Hypothalamus (tissue), 51 donors: ENCODE measurements at regions not wholly inside any gene's neighbourhood (a gene's known extent, or its start where the extent isn't known, plus 50 kb on each side); places are given as distances from the start of the nearest gene placed in this dataset.
"Not testable (repeated sequence)": the region's sequence is repeated elsewhere in the genome, so short reads cannot be mapped to it uniquely, and the experiment has no call there.

ENCODE experiments used
- DNase-seq, 51 donors: peaks; one replicate each; lab custom pipeline; 2025; lab: John Stamatoyannopoulos, UW

GRCh38 chr4:164531336-164531735 is 222.6 kb upstream of the SMIM31 start:
- no peak for DNase-seq

GRCh38 chr4:164536814-164537213 is 217.1 kb upstream of the SMIM31 start:
- DNase-seq, result peak in 6 of 51 donors; percentile 2 to 28 (median 4)

DNA sequence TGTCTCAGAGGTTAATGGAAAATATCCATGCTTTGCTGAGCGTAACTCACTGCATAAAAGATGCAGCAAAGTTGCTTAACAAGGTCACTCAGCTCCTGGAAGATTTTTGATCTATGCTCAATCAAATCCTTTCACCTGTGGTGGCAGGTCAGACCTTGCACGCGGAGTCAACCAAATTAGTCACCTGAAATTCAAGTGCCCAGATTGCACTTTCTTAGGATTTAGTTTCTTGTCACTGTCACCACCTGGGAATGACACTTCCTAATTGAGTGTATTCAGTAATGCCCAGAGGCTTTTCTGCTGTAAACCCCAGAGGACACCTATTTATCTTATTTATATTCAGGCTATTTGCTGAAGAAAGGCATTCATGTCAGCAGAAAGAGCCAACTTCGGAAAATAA is 215.8 kb upstream of the SMIM31 start:
- DNase-seq, result no peak

DNA sequence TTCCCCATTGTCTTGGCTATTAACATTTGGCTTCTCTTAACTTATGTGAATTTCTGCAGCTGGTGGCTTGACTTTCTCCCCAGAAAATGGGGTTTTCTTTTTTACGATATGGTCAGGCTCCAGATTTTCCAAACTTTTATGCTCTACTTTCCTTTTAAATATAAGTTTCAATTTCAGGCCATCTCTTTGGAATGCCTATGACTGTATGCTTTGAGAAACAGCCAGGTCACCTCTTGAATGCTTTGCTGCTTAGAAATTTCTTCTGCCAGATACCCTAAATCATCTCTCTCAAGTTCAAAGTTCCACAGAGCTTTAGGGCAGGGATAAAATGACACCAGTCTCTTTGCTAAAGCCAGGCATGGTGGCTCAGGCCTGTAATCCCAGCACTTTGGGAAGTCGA is 212.9 kb upstream of the SMIM31 start:
- DNase-seq, result no peak

DNA sequence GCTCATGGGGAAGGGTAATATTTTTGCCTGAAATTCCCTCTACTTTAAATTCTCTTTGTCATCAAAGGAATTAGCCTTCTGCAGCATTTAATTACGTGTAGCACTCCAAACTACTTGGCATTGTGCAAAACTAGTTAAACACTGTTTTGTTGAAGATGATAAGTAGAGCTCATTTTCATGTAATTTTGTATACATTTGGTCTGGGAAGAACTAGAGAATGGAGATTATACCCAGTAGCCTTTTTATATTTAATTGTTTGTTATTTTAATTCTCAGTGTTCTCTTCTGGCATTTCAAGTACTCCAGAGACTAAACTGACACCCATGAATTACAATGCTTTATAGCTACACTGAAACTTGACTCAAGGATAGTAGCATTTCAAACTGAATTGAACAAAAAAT is 211.5 kb upstream of the SMIM31 start:
- DNase-seq, result no peak

- DNase-seq, result no peak
These were observed 202.8 kb upstream of the SMIM31 start for GRCh38 chr4:164550989-164551712.

GRCh38 chr4:164551713-164552040 is 202.3 kb upstream of the SMIM31 start:
- no peak for DNase-seq

GRCh38 chr4:164571593-164572390 is 182.1 kb upstream of the SMIM31 start:
- no peak for DNase-seq

GRCh38 chr4:164572877-164573279 is 181.1 kb upstream of the SMIM31 start:
- DNase-seq, result no peak

DNA sequence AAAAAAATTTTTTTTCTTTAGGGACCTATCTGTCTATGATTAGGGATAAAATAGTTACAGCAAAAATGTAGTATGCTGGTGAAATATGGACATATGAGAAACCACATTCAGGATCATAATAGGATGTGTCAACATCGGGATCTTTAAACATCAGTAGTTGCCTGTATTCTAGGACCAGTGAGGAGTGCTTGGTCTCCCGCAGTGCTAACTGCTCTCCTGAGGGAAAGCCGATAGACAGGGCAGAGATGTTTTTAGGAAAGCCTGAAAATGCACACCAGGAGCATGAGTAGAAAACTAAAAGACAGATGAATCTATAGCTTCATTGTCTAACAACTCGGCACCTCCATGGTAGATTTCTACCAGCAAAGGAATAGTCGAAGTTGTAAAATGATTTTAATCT is 178.1 kb upstream of the SMIM31 start:
- no peak for DNase-seq

DNA sequence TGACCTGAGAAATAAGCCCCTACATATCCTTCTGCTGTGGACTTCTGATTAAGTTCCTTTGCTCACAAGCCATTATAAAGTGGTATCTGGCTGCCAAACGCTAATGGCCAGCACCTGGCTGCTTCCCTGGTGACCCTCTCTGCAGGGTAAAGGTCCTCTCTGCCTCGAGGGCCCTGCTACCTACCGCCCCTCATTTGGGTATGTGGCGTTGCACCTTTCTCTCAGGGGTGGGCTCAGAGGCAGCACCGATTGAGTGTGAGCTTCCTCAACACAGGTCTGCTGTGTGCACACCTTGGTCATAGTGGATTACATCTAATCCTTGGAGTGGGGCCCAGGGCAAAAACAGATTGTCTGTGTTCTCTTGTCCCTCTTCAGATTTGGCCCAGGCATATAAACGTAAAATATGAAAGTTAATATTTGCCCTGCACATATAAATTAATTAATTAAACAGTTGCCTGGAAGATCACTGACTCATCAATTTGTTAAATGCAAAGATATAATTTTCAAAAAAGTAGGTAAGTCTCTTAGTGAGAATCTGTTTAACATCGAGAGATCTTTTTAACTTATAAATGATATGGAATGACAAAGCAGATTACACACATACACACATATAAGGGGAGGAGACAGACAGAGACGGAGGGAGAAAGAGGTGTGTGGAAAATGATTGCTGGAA is 174.5 kb upstream of the SMIM31 start:
- no peak for DNase-seq

- DNase-seq, result no peak
These were observed 162.3 kb upstream of the SMIM31 start for GRCh38 chr4:164591666-164592065.

DNA sequence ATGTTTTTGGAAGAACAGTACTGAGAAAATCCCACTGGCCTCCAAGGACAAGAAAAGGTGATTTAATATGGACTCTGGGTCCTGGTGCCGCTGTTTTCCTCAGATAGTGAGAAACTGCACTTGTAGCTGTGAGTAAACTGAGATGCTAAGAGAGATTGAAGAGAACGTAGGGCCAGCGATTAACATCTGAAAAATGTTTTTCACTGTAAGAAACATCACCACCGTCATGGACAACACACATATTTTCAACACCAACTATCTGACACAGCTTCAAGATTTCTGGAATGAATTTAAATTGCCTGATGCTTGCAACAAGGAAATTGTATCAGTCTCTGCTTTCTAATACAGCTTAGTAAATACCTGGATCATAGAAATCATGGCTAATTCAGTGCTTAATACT is 158.2 kb upstream of the SMIM31 start:
- DNase-seq, result no peak

DNA sequence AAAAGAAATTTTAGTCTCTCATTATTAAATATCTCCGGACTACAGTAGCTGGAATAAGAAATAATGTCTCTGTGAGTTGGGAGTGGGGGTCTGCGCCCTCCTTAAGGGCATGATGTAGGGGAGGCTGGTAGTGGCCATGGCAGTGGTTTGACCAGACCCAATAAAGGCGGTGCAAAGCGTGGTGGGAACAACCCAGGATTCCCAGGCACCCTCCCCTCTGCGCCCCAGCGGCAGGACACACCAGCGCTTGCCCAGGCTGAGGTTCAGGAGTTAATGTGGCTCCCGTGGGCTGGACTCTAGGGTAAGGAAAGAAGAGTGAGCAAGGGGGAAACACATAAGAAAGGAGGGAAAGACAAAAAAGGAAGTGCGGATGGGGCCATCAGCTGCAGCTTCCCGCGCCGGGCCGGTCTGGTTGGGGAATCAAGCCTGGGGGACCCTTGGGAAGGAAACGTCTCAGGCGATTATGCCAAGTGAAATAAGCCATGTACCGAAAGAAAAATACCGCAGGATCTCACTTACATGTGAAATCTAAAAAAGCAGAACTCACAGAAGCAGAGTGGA is 157.5 kb upstream of the SMIM31 start:
- no peak for DNase-seq

- no peak for DNase-seq
These were observed 157.0 kb upstream of the SMIM31 start for GRCh38 chr4:164596927-164597326.

- no peak for DNase-seq
These were observed 152.3 kb upstream of the SMIM31 start for GRCh38 chr4:164601653-164602052.

GRCh38 chr4:164605791-164606190 is 148.1 kb upstream of the SMIM31 start:
- not testable (repeated sequence) for DNase-seq

DNA sequence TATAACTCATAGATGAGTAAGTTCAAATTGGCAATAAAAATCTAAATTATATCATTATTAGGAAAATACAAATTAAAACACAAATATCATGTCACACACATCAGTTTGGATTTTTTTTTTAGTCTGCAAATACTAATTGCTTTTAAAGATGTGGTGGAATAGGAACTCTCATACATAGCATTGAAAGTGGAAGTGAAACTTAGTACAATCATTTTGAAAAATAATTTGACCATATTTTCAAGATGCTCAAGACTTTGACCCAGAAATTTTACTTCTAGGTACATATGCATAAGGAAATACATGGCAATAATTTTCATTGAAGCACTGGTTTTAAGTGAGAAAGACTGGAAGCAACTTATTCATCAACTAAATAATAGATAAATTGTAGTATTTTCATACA is 147.5 kb upstream of the SMIM31 start:
- DNase-seq, result no peak

DNA sequence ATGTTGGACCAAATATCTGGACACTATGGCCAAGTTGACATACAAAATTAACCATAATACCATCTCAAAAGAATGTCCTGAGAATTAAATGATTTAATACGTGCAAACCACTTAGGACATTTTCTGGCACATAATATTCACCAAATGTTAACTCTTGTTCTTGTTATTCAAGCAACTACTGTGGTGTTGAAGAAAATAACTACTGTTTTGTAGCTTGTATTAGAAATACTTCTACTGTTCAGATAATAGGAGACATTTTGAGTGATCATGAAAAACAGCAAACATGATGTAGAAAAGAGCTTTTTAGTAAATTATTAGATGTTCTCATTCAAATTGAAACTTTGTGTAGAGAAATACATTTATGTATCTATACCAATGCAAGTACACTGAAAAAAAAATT is 140.7 kb upstream of the SMIM31 start:
- no peak for DNase-seq

DNA sequence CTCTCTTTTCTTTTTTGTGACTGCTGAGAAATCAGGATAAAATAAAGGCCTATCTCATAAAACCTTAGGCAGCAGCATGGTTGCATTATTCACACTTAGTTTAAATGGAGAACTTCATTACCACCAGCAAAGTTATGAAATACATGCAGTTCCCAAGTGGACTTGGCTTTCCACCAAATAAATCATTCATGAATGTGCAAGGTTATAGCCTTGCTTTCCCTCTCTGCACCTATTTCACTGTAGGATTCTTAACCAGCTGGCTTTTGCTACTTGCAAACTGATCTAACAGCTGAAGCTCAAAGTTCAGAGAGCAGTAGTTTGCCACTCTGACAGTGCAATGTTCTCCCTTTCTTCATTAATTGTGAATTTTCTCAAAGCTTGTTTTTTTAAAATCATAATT is 140.1 kb upstream of the SMIM31 start:
- DNase-seq, result no peak

DNA sequence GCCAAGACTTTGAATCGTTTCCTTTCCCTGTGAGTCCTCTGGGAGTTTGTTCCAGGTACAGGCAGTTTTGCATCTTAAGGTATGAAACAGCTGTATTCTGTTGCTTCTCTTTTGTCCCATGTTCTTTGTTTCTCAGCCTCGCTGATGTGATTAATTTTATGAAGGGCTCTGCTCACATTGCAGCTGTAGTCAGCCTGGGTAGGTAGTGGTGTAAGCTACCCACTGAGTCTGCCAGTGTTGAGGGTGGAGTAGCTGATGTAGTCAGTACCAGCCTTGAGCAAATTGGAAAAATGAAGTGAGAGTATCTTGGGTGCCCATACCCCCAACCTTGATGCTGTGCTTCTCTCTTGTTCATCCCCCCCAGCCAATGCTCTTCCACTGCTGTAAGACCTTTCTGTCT is 139.6 kb upstream of the SMIM31 start:
- DNase-seq, result no peak

DNA sequence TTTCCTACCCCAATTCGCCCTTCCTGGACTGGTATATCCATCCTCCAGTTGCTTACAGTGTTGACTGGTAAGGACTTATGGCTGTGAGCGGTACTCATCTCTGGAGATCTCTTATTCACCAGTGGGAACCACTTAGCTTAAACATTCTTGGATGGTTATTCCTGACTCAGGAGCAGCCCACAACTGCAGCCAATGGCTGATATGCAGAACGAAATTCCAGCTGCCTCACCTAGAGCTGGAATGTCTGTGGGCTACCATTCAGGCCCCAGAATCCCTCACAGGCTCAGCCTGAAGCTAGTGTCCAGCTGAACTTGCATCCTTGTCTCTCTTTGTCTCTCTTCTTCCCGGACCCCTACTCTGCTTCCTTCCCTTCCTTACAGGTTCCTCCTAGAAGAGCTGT is 138.9 kb upstream of the SMIM31 start:
- DNase-seq, result no peak
